HG02852 (cell line): ENCODE measurements at regions not wholly inside any gene's neighbourhood (a gene's known extent, or its start where the extent isn't known, plus 50 kb on each side); places are given as distances from the start of the nearest gene placed in this dataset.

ENCODE experiments used
- ATAC-seq: cut with Tn5 transposase; IDR thresholded peaks from one replicate; pipeline ENCODE4 v1.9.1; 2021; ENCODE audit warnings: mild to moderate bottlenecking, moderate library complexity; ENCODE audit not compliant: unreplicated experiment

GRCh38 chr4:112889619-112890527, 159.6 kb upstream of the ANK2 start:
- ATAC-seq: no peak

GRCh38 chr4:112894480-112894879, 155.0 kb upstream of the ANK2 start:
- no peak for ATAC-seq

DNA sequence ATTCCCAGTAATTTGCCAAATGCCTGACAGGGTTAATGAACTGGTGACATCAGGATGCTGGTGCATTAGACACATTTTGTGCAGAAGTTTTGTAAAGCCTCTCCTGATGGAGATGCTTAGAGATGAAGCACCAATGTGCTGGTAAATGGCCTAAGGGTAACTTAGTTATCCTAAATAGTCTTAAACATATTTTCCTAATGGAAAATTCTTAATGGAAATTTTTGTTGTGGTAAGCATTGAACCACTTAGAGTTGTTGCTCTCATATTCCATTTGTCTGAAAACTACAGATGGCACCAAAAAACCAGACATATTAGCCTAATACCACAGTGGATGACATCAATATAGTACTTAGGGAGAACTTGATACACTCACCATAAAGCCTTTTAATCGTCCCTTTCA, 154.5 kb upstream of the ANK2 start:
- no peak for ATAC-seq

GRCh38 chr4:112895811-112896608, 153.4 kb upstream of the ANK2 start:
- peak; percentile 80 for ATAC-seq

GRCh38 chr4:112896609-112897190, 152.8 kb upstream of the ANK2 start:
- no peak for ATAC-seq

GRCh38 chr4:112897543-112897942, 151.9 kb upstream of the ANK2 start:
- no peak for ATAC-seq

- no peak for ATAC-seq
Observed at GRCh38 chr4:112898357-112899141, 150.9 kb upstream of the ANK2 start.

- ATAC-seq: no peak
Observed at GRCh38 chr4:112900416-112900815, 149.0 kb upstream of the ANK2 start.

DNA sequence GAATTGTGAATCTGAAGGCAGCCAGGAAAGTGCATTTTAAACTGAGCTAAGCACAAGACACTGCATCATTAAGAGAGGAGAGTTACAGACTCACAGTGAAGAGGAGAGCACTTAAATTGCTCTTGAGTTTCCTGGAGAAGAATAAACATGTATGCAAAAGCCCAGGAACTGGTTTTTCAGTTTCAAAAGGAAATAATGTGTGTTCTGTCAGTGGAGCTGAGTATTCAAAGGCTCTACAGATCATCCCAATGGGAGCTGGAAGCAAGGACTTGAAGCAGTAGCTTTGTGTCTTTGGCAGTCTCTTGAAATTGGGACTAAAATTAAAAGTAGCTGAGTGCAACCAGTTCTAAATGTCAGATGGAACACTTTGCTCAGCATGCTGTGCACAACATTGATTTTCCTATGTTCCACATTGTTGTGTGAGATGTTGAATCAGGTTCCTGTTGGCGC, 147.5 kb upstream of the ANK2 start:
- no peak for ATAC-seq

DNA sequence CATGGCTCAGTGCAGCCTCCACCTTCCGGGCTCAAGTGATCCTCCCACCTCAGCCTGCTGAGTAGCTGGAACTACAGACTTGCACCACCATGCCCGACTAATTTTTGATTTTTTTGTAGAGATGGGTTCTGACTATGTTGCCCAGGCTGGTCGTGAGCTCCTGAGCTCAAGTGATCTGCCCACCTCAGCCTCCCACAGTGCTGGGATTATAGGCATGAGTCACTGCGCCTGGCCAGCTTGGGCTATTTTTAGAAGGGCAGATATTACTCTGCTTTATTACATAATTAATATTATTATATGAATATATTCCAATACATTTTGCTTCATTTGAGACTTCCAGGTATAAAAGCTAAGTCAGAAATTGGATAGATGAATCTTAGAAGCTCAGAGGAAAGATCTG, 143.7 kb upstream of the ANK2 start:
- ATAC-seq: no peak

- ATAC-seq: no peak
Observed at GRCh38 chr4:112908511-112908910, 140.9 kb upstream of the ANK2 start.

- ATAC-seq: peak; percentile 68
Observed at GRCh38 chr4:112910109-112910736, 139.2 kb upstream of the ANK2 start.

GRCh38 chr4:112916868-112917267, 132.6 kb upstream of the ANK2 start:
- ATAC-seq: no peak

DNA sequence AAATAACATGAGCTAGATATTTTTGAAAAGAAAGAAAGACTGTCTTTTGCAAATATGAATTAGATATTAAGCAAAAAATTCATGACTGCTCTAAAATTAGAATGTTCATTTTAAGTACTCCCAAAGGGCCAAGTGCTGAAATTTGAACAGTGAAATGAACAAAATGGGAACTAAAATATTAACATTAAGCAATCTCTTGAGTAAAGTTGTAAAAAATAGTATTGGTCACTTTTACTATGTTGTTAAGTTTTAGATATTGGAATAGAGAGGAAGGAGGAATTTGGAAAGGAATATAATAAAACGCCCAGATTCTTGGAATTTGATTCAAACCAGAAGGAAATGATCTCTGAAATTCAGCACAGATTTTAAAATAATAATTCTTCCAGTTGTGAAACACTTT, 125.9 kb upstream of the ANK2 start:
- ATAC-seq: no peak

DNA sequence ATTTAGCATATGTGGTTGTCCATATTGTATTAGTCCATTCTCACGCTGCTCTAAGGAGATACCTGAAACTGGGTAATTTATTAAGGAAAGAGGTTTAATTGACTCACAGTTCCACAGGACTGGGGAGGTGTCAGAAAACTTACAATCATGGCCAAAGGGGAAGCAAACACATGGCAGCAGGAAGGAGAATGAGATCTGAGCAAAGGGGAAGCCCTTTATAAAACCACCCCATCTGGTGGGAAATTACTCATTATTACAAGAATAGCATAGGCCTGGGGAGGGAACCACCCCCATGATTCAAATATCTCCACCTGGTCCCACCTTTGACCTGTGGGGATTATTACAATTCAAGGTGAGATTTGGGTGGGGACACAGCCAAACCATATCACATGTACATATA, 122.6 kb upstream of the ANK2 start:
- no peak for ATAC-seq

- ATAC-seq: no peak
Observed at GRCh38 chr4:112927544-112927943, 121.9 kb upstream of the ANK2 start.

GRCh38 chr4:112931001-112931400, 118.5 kb upstream of the ANK2 start:
- ATAC-seq: no peak

DNA sequence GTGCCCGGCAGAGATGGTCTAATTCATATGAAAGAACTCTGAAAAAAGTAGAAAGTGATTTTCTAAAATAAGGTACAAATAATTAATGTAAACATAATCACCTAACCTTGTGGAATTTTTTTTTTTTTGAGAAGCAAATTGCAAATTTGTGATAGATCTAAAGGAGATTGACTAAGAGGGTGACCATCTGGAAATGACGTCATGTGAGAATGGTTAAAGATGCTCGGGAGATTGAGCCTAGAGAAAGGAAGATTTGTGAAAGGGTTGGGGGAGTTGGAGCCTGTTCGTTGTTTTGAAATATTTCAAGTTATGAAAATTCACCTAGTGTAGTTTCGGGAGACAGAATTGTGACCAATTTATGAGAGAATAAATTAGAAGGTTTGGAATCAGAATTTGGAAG, 115.7 kb upstream of the ANK2 start:
- ATAC-seq: no peak

DNA sequence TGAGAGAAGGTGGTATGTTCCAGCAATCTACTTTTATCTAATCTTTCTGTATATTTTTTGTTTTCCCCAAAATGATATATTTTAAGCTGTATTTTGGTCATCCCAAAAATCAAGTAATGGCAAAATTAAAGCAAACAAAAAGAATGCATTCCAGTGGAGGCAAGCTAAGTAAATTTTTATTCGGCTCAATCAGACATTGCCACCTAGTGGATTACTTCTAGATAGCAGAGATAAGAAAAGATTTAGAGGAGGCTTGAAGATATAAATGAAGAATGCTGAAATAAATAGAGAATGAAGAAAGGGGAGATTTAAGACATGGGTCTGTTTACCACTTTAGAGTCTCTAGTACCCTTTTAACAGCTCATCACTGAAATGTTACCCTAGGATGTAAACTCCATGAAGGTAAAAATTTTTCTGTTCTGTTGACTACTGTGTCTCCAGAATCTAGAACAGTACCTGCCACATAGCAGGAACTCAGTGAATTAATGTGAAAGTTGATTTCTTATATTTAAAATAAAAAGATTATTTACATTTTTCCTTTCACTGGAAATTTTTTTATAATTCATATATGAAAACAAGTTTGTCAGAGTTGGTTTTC, 110.9 kb upstream of the ANK2 start:
- ATAC-seq: no peak

DNA sequence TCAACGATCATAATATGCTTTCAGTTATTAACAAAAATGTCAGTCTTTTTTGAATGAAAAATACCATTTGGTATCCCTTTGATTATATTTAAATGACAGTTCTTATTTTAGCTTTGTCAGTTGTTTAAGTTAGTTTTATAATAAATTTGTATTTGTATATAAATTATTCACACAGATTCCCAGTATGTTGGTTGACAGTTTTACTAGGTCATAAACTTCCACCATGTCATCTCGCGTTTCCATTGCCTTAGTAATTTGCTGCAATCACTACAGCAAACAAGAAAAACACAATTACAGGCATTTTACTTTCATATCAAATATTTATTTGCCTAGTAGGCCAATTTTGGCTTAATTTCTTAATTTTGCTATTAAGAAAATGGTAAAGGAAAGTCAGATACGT, 109.6 kb upstream of the ANK2 start:
- ATAC-seq: no peak
